HPDE6-E6E7 (cell line): ENCODE measurements at regions not wholly inside any gene's neighbourhood (a gene's known extent, or its start where the extent isn't known, plus 50 kb on each side); places are given as distances from the start of the nearest gene placed in this dataset.
A peak's percentile ranks its signal among the peaks of the same experiment; 100 is the strongest.
"Not testable (repeated sequence)": the region's sequence is repeated elsewhere in the genome, so short reads cannot be mapped to it uniquely, and the experiment has no call there.

ENCODE experiments used
- DNase-seq: peaks from one replicate; pipeline ENCODE4 v3.0.0; 2011; ENCODE audit warnings: missing footprints; ENCODE audit errors: extremely low spot score

DNA sequence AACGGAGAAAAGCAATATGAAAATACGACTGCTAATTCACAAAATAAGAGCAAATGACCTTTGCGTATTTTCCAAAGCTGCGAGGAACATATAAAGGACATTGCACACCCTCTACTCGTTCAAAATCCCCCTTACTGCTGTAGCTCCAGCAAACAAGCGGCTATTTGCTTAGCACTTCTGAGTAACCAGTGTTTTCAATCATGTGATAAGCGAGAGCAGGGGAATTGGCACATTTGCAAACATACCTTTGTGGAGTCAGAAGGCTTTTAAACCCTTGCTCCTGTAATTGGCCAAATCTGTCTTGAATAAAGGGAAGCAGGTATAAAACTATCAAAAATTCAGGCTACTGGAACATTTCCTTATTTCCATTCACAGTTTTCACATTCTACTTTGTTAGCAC is 610.2 kb downstream of the UBE2NL start:
- DNase-seq: no peak

DNA sequence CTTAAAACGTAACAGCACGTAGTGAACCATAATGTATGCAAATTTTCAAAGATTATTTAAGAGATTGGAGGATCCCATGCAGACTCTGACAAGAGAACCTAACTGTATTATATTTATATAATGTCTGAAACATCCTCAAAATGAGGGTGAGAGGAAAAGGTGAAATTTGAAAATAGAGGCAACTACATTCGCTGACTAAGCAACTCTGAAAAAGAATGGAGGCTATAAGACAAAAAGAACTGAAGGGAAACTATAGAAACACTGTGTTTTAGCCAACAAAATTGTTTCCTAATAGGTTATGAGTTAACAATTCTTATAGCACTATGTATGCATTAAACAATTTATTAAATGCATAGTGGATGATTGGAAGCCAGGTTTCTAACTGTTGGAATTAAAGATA is 648.0 kb downstream of the UBE2NL start:
- no peak for DNase-seq

DNA sequence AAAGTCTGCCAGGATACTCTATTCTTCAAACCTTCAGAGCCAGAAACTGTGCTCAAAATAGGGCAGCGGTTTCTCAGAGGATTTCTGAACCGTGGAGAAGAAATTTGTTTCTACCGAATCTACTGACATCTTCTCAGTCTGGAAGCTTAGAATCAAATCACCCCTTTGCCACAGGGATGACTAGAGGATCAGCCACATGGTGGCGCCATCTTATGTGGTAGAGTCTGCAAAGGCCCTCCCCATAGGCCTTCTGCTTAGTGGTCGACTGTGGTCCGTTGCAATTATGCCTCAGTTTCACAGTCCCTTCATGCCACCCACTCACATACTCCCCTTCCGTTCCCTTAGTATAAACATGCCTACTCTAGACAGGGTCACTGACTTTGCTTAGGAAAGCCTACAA is 680.7 kb upstream of the SPANXN1 start:
- DNase-seq: no peak

DNA sequence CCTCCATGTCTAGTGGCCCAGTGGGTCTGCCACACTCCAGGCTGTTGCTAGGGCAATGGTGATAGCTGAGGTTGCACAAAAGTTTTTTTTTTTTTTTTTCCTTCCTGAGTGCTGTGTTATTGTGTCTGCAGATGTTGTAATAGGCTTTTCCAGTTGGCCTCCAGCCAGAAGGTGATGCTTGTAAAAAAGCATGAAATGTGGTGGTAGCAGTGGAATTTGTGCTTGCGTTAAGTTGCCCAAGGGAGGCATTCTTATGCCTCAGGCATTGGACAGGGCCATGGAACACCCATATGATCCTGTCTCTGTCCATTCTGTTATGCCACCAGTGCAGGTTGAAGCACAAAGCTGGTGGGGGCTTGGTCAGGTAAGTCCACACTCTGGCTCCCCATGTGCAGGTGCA is 660.5 kb upstream of the SPANXN1 start:
- no peak for DNase-seq

DNA sequence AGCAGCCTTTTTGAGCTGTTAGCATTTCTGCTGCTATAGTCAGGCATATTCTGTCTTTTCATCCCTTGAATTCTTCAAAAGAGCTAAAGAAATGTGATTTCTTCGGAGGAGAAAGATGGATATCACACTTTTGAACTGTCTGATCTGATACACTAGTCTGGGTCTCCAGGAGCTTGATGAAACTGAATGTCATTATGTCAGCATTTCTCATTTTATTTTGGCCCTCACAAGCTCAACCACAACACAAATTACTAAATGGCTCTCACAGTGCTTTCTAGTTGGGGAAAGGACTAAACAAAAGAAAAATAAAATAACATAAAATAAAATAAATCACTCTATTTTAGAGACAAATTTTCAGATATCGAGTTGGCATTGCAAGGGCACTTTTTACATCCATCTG is 655.3 kb upstream of the SPANXN1 start:
- no peak for DNase-seq

DNA sequence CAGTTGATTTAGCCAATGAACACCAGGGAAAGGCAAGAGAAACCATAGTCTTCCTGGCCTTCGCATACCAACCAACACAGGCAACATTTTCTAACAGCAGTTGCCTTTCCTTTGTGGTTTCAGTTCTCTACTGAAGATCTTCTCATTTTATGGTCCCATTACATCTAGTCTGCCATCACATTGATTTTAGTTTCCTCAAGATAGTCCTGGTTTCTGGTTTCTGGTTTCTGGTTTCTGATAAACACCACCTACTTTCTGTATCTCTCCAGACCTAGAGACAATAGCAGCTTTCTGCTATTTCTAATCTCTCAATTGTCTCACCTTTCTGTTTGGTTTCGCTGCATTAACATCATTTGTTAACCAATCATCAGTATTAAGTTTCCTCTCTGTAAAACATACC is 646.3 kb upstream of the SPANXN1 start:
- DNase-seq: no peak

DNA sequence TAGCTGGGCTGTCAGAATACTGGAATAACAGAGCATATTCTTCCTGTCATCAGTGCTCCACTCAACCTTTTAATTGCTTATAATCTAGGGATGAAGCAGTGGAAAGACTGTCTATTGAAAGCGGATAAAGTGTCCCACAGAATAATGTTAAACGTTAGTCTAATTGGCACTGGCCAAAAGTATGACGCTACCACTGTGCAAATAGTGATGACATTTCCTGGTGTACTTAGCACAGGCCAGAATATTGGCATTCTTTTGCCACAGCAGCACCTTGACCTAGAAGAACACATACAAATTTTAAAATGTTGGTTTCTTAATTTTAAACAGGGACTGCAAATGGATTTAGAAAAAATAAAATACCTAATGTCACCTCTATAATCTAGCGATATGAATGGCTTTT is 635.2 kb upstream of the SPANXN1 start:
- DNase-seq: no peak

DNA sequence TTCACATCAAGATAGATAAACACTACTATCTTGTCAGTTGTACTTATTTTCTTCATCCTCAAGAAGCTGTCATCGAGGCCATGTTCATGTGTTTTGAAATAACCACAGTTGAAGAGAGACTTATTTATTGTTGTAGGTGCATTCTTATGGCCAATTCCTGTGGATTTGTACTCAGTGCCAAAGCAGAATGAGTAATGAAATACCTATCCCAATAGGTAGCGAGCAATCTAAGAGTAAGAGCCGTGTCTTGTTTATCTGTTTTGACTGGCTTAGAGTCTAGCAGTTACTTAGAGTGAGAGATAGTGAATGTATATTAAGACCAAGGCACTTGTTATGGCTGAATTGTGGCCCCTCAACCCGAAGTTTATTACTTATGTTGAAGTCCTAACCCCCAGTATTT is 631.0 kb upstream of the SPANXN1 start:
- peak; percentile 22 for DNase-seq

DNA sequence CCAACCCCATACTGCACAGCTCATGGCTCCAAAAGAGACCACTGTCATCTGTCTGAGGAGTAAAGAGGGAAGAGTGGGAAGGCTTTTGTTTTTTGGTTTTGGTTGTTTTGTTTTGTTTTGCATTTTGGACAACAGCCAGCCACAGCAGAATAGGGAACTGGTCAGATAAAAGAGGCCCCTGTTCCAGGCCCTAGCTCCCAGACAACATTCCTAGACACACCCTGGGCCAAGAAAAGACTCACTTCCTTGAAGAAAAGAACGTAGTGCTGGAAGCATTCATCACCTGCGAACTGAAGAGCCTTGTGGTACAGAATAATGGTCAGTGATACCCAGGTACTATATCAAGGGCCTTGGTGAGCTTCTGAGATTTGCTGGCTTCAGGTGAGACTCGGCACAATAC is 619.4 kb upstream of the SPANXN1 start:
- no peak for DNase-seq

DNA sequence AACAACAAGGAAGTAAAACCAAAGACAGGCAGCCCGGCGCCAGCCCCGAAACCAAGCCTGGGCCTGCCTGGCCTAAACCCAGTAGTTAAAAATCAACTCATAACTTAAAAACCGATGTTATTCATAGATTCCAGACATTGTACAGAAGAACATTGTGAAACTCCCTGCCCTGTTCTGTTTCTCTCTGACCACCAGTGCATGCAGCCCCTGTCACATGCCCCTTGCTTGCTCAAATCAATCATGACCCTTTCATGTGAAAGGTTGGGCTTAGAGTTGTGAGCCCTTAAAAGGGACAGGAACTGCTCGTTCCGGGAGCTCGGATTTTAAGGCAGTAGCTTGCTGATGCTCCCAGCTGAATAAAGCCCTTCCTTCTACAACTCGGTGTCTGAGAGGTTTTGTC is 612.9 kb upstream of the SPANXN1 start:
- DNase-seq: not testable (repeated sequence)

DNA sequence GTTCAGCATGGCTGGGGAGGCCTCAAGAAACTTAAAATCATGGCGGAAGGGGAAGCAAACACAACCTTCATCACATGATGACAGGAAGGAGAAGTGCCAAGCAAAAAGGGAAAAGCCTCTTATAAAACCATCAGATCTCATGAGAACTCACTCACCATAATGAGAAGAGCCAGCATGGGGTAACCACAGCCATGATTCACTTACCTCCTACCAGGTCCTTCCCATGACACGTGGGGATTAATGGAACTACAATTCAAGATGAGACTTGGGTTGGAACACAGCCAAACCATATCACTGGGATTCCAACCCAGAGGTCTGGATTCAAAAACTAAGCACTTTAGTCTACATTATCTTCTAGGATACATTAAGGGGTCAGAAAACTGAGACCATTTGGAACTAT is 609.6 kb upstream of the SPANXN1 start:
- DNase-seq: no peak

DNA sequence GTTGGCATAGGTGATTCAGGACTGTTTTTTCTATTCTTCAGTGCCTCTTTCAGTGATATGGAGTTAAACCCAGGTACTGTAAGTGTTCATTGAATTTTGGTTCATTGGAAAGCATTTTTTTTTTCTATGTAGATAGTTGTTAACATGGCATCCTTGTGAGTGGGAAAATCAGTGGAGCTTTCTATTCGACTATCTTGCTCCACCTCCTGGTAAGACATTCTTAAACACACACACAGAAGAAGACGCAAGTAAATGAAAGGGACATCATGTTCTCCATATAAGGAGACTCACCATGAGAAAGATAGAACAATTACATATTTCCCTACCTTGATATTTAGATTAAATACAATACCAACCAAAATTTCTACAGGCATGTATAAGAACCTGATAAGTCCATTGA is 598.5 kb upstream of the SPANXN1 start:
- no peak for DNase-seq

DNA sequence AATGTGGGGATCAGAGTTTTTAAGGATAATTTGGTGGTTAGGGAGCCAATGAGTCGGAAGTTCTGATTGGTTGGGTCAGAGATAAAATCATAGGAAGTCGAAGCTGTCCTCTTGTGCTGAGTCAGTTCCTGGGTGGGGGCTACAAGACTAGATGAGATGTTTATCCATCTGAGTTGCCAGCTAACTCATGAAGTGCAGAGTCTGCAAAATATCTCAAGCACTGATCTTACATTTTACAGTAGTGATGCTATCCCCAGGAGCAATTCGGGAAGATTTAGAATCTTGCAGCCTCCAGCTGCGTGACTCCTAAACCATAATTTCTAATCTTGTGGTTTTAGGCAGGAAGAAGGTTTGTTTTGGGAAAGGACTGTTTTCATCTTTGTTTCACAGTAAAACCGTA is 565.8 kb upstream of the SPANXN1 start:
- no peak for DNase-seq

DNA sequence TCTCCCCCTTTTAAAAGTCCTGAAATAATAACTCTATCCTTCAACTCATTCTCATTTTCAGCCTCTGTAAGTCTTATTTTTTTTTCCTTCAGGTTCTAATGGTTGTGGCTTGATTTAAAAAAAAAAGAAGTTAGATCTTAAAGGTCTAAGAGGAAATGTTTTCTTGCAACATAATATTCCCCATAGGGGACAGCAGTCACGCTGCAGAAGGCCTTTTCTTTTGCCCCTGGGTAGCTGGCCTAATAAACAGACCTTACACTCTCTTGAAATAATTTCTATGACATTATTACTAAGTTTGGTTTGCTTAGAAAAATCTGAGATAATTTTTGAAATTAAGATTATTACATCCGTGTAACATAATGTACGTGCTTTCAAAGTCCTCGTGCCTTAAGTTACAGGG is 564.1 kb upstream of the SPANXN1 start:
- DNase-seq: no peak

DNA sequence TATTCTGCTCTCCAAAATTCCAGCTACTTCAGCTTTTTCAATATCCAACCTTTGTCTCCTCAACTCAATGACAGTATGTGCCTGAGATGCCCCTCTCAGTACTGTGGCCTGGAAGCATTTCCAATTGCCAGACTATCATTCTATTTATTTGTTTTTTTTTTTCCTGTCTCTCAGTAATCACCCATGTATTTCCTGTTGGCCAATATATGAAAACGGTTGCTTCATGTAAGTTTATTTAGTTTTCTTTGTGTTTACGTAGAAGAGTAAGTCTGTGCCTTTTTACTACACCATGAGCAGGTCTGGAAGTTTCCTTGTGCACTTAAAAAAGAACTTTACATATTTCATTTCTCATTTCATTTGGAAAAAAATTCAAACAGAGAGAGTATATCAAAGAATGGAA is 537.5 kb upstream of the SPANXN1 start:
- no peak for DNase-seq

DNA sequence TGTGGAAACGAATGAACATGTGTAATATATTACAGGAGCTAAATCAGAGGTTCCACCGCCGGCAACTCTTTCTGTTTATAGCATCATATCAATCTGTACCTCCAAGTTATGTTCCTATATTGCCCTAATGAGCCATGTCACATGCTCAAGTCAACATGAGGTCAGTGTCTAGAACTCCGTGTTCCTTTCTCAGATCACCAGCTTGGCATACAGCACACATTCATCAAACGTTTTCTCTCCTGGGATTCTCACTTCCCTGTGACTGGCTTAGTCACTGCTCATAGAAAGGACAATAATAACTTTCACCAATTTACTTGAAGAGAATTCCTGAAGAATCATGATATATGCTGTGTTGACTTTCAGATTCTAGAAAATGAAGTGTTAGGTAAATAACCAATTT is 532.0 kb upstream of the SPANXN1 start:
- DNase-seq: no peak

DNA sequence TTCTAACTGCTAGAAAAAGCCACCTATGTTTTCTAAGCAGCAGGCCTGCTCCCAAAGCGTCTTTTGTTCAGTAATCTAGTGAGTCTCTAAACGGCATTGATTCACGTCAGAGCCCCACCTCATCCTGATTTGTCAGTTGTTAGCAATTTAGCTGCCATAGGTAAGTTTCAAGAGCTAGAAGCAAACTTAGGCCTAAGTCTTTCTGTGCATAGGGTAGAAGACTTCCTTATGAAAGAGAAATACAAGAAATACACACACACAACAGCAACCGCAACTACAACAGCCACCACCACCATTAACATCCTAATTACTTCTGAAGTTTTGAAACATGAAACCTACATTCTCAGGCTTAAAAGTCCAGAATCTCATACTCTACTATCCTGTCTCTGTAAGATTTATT is 531.1 kb upstream of the SPANXN1 start:
- DNase-seq: no peak

DNA sequence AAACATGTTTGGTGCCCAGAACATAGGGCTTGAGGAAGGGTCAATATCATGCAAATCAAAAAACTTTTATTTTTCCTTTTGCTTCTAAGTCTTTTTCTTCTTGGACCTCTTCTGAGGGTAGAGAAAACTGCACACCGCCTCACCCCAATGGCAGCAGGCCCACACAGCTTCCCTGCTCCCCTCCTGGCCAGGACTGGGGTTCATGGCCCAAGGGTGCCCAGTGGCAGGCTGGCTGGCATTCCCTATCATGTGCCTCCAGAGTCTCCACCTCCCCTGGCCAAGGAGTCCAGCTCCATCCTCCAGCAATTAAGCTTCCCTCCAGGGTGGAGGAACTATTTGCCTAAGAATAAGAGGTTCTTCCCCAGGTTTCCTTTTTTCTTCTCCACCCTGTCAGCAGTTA is 529.6 kb upstream of the SPANXN1 start:
- DNase-seq: no peak

DNA sequence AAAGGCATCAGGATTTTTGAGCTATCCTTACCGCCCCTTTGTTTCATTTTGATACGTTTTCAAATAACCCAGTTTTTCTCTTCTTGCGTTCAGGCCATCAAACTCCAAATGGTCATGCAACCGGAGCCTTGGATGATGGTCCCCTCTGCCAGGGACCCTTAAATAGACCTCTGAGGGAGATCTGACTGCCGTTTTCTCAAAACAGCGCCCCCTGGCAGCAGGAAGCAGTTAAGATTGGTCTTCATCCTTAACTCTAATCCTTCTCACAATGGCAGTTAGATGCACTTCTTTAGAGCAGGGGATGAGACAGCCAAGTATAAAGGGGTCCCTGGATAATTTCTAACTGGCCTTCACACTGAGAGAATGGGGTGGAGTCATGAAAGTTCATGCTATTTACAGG is 525.0 kb upstream of the SPANXN1 start:
- DNase-seq: no peak

DNA sequence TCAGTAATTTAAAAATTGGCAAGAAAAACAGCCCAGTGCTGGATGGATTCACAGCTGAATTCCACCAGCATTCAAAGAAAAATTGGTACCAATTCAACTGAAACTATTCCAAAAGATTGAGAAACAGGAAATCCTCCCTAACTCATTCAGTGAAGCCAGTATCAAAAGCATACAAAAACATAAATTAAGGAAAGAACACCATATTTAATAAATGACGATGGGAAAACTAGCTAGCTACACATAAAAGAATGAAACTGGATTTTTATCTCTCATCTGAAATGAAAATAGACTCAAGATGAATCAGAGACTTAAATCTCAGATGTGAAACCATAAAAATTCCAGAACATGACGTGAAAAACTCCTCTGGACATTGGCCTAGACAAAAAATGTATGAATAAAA is 516.8 kb upstream of the SPANXN1 start:
- DNase-seq: no peak

DNA sequence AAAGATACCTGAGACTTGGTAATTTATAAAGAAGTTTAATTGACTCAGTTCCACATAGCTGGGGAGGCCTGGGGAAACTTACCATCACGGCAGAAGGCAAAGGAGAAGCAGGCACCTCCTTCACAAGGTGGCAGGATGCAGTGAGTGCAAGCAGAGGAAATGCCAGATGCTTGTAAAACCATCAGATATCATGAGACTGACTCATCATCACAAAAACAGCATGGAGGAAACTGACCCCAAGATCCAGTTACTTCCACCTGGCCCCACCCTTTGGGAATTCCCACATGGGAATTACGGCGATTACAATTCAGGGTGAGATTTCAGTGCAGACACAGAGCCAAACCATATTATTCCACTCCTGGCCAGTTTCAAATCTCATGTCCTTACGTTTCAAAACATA is 514.7 kb upstream of the SPANXN1 start:
- DNase-seq: no peak

DNA sequence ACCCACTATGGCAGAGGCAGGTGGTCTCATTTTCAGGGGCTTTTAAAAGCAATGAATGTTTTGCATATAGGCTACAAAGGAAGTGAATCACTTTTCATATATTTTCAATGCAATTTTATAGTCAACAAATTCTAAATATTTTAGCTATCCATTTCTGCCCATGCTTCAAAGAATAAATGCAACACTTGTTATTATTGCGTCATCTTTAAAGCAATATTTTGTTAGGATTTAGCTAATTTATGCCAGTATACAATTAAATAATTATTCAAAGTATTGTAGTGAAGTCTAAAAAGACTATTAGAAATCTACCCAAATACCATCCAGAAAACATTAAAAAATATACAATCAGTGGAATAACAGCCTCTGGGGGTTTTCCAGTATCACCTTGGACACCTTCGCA is 509.1 kb upstream of the SPANXN1 start:
- no peak for DNase-seq

DNA sequence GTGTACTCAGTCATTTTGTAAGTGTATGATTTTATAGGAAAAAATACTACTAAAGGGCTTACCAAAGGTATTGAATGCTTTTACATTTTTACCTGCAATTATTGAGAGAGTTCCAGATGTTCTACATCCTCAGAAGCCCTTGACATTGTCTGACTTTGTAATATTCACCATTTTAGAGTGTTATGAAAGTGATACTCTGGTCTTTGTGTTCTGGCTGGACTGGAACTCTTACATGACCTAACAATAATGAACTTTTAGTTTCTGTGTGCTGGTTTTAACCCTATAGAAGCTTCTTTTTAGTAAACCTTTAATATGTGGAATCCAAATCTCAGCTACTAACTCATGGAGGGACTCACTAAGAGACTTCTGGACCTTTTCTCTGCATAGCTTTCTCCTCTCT is 478.8 kb upstream of the SPANXN1 start:
- DNase-seq: no peak

DNA sequence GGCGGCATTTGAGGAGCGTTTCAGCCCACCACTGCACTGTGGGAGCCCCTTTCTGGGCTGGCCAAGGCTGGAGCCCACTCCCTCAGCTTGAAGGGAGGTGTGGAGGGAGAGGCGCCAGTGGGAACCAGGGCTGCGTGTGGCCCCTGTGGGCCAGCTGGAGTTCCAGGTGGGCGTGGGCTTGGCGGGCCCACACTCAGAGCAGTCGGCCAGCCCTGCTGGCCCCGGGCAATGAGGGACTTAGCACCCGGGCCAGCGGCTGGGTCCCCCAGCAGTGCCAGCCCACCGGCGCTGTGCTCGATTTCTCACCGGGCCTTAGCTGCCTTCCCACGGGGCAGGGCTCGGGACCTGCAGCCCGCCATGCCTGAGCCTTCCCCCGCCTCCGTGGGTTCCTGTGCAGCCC is 463.8 kb upstream of the SPANXN1 start:
- DNase-seq: not testable (repeated sequence)

DNA sequence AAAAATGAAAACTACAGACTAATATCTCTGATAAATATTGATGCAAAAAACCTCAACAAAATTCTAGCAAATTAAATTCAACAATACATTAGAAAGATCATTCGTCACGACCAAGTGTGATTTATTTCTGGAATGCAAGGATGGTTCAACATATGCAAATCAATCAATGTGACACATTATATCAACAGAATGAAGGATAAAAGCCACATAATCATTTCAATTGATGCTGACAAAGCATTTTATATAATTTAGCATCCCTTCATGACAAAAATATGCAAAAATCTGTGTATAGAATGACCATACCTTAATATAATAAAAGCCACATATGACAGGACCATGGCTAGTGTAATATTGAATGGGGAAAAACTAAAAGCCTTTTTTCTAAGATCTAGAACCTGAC is 457.2 kb upstream of the SPANXN1 start:
- no peak for DNase-seq
